ENCODE measurements at regions not wholly inside any gene's neighbourhood (a gene's known extent, or its start where the extent isn't known, plus 50 kb on each side); places are given as distances from the start of the nearest gene placed in this dataset.

- Histone ChIP-seq H3K27ac (ENCODE audit: low read depth, low read length) (no peak overlapping the region), H3K9me3 (ENCODE audit: control insufficient read depth, insufficient read depth, low read length) (no peaks in the 10 kb centered on the region), H3K4me3 (ENCODE audit: low read depth, low read length) (no peak overlapping the region), H3K27me3 (ENCODE audit: control insufficient read depth, insufficient read depth, low read length) (no peaks in the 10 kb centered on the region)
- POLR2A ChIA-PET = no interaction called here
- no peak for TF ChIP-seq CTCF (IDR thresholded peaks at IDR 0.05; ENCODE audit: low read depth, low read length)
- CTCF ChIA-PET = no interaction called here
- no peak for DNase-seq (ENCODE audit: low read depth, low spot score)
These were observed 2382.4 kb downstream of the PCDH9 start for GRCh38 chr13:64847767-64848166.

- CTCF ChIA-PET = no interaction called here
- no peak for DNase-seq (ENCODE audit: low read depth, low spot score)
- Histone ChIP-seq H3K27ac (ENCODE audit: low read depth, low read length) (no peak overlapping the region), H3K9me3 (ENCODE audit: control insufficient read depth, insufficient read depth, low read length) (no peaks in the 10 kb centered on the region), H3K27me3 (ENCODE audit: control insufficient read depth, insufficient read depth, low read length) (no peaks in the 10 kb centered on the region), H3K4me3 (ENCODE audit: low read depth, low read length) (no peak overlapping the region)
- POLR2A ChIA-PET = no interaction called here
- TF ChIP-seq CTCF (IDR thresholded peaks at IDR 0.05; ENCODE audit: low read depth, low read length) = no peak
These were observed 2385.0 kb downstream of the PCDH9 start for GRCh38 chr13:64845110-64845509.

GRCh38 chr13:64819081-64819480 is 2411.1 kb downstream of the PCDH9 start:
- Histone ChIP-seq H3K27me3 (ENCODE audit: control insufficient read depth, insufficient read depth, low read length) (no peaks in the 10 kb centered on the region), H3K4me3 (ENCODE audit: low read depth, low read length) (no peak overlapping the region), H3K9me3 (ENCODE audit: control insufficient read depth, insufficient read depth, low read length) (no peaks in the 10 kb centered on the region), H3K27ac (ENCODE audit: low read depth, low read length) (no peak overlapping the region)
- POLR2A ChIA-PET = no interaction called here
- CTCF ChIA-PET = no interaction called here
- TF ChIP-seq CTCF (IDR thresholded peaks at IDR 0.05; ENCODE audit: low read depth, low read length) = no peak
- DNase-seq (ENCODE audit: low read depth, low spot score) = no peak

- TF ChIP-seq CTCF (IDR thresholded peaks at IDR 0.05; ENCODE audit: low read depth, low read length) = no peak
- ChIA-PET POLR2A (no interaction called here), CTCF (no interaction called here)
- H3K4me3 ChIP-seq (ENCODE audit: low read depth, low read length) = no peak overlapping the region
- H3K9me3 ChIP-seq (ENCODE audit: control insufficient read depth, insufficient read depth, low read length) = no peaks in the 10 kb centered on the region
- no peak for DNase-seq (ENCODE audit: low read depth, low spot score)
- no peak overlapping the region for H3K27ac ChIP-seq (ENCODE audit: low read depth, low read length)
- no peaks in the 10 kb centered on the region for H3K27me3 ChIP-seq (ENCODE audit: control insufficient read depth, insufficient read depth, low read length)
These were observed 2412.4 kb downstream of the PCDH9 start for GRCh38 chr13:64817691-64818090.

GRCh38 chr13:64810750-64811149 is 2419.4 kb downstream of the PCDH9 start:
- Histone ChIP-seq H3K27me3 (ENCODE audit: control insufficient read depth, insufficient read depth, low read length) (no peaks in the 10 kb centered on the region), H3K27ac (ENCODE audit: low read depth, low read length) (no peak overlapping the region), H3K4me3 (ENCODE audit: low read depth, low read length) (no peak overlapping the region), H3K9me3 (ENCODE audit: control insufficient read depth, insufficient read depth, low read length) (peaks cover 7% of the 10 kb centered on the region; the same call in 1 of the 2 replicates)
- no peak for DNase-seq (ENCODE audit: low read depth, low spot score)
- ChIA-PET CTCF (no interaction called here), POLR2A (no interaction called here)
- TF ChIP-seq CTCF (IDR thresholded peaks at IDR 0.05; ENCODE audit: low read depth, low read length) = no peak

All from AG04450 (cell line).